ENCODE measurements at regions not wholly inside any gene's neighbourhood (a gene's known extent, or its start where the extent isn't known, plus 50 kb on each side); places are given as distances from the start of the nearest gene placed in this dataset.
"Not testable (repeated sequence)": the region's sequence is repeated elsewhere in the genome, so short reads cannot be mapped to it uniquely, and the experiment has no call there.

GRCh38 chr19:21621671-21622070, 116.3 kb downstream of the ZNF429 start:
- no peak for TF ChIP-seq CTCF (conservative IDR thresholded peaks at IDR 0.05; ENCODE audit: low read depth)
- no peak overlapping the region for H3K27ac ChIP-seq
- ChIA-PET POLR2A (ENCODE audit: low non-redundant PET) (no interaction called here), CTCF (no interaction called here)
- no peak for DNase-seq (ENCODE audit: low spot score)

GRCh38 chr19:21617740-21618339, 112.4 kb downstream of the ZNF429 start:
- DNase-seq (ENCODE audit: low spot score) = no peak
- POLR2A ChIA-PET (ENCODE audit: low non-redundant PET) = no interaction called here
- CTCF ChIA-PET = no interaction called here
- no peak for TF ChIP-seq CTCF (conservative IDR thresholded peaks at IDR 0.05; ENCODE audit: low read depth)
- no peak overlapping the region for H3K27ac ChIP-seq

- CTCF ChIA-PET; DNase-seq (ENCODE audit: low spot score); POLR2A ChIA-PET (ENCODE audit: low non-redundant PET); H3K27ac ChIP-seq: not testable (repeated sequence)
These were observed 109.4 kb downstream of the ZNF429 start for GRCh38 chr19:21614776-21615175.

- not testable (repeated sequence) for DNase-seq (ENCODE audit: low spot score)
These were observed 107.8 kb downstream of the ZNF429 start for GRCh38 chr19:21613201-21613600.

GRCh38 chr19:21612403-21612872, 107.0 kb downstream of the ZNF429 start:
- POLR2A ChIA-PET (ENCODE audit: low non-redundant PET) = no interaction called here
- no peak for TF ChIP-seq CTCF (conservative IDR thresholded peaks at IDR 0.05; ENCODE audit: low read depth)
- CTCF ChIA-PET = no interaction called here
- no peak for DNase-seq (ENCODE audit: low spot score)
- H3K27ac ChIP-seq = no peak overlapping the region

More at GRCh38 chr19:21613201-21613600, 107.8 kb downstream of the ZNF429 start:
- H3K27ac ChIP-seq; CTCF ChIA-PET; POLR2A ChIA-PET (ENCODE audit: low non-redundant PET): not testable (repeated sequence)

- no peak overlapping the region for H3K27ac ChIP-seq
- POLR2A ChIA-PET (ENCODE audit: low non-redundant PET) = no interaction called here
- TF ChIP-seq CTCF (conservative IDR thresholded peaks at IDR 0.05; ENCODE audit: low read depth) = no peak
- CTCF ChIA-PET = no interaction called here
- DNase-seq (ENCODE audit: low spot score) = no peak
These were observed 106.4 kb downstream of the ZNF429 start for GRCh38 chr19:21611659-21612402.

- CTCF ChIA-PET = interaction anchor here (0.6 kb wide), 1 partner anchor 302 kb away, joined by 3 read pairs; no protein-coding TSS in a partner anchor
- TF ChIP-seq CTCF (conservative IDR thresholded peaks at IDR 0.05; ENCODE audit: low read depth) = no peak
- no peak for DNase-seq (ENCODE audit: low spot score)
- H3K27ac ChIP-seq = no peak overlapping the region
- POLR2A ChIA-PET (ENCODE audit: low non-redundant PET) = no interaction called here
These were observed 105.4 kb downstream of the ZNF429 start for GRCh38 chr19:21610787-21611186.

Measured in RWPE1 (cell line).